Testis (tissue), 2 donors: ENCODE measurements at regions not wholly inside any gene's neighbourhood (a gene's known extent, or its start where the extent isn't known, plus 50 kb on each side); places are given as distances from the start of the nearest gene placed in this dataset.

ENCODE experiments used
- POLR2A ChIP-seq: fragments of 450-650 bp; IDR thresholded peaks from one replicate; pipeline ENCODE4 v1.6.1; 2017; ENCODE audit warnings: antibody characterized with exemption, mild to moderate bottlenecking, moderate library complexity
- TF ChIP-seq, protein P1 (sequence below), 3 experiments: fragments of 450-650 bp in 2 of 3; fragments of 200-600 bp in 1 of 3; sonication (generic) in 1 of 3; IDR thresholded peaks; one replicate each; pipeline ENCODE4 v1.5.1; 2016 to 2019; ENCODE audit warnings: antibody characterized with exemption in 3 of 3, mild to moderate bottlenecking in 2 of 3, moderate library complexity in 1 of 3

DNA sequence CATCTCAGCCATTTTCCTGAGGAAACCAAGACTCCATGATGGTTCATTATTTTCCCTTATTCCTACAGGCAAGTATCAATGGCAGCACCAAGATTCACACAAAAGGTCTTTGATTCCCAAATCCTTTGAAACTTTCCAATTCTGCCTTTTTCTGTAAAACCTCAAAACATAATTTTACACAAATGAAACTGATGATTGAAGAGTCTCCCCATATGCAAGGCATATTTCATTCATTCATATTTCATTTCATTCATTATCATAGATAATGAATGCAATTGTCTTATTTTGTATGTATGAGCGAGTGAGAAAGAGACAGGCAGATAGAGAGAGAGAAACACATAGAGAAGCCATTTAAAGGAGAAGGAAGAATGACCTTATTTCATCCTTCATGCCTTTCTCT lies 172.8 kb downstream of the BTG1 start:
- TF ChIP-seq, protein P1, sequence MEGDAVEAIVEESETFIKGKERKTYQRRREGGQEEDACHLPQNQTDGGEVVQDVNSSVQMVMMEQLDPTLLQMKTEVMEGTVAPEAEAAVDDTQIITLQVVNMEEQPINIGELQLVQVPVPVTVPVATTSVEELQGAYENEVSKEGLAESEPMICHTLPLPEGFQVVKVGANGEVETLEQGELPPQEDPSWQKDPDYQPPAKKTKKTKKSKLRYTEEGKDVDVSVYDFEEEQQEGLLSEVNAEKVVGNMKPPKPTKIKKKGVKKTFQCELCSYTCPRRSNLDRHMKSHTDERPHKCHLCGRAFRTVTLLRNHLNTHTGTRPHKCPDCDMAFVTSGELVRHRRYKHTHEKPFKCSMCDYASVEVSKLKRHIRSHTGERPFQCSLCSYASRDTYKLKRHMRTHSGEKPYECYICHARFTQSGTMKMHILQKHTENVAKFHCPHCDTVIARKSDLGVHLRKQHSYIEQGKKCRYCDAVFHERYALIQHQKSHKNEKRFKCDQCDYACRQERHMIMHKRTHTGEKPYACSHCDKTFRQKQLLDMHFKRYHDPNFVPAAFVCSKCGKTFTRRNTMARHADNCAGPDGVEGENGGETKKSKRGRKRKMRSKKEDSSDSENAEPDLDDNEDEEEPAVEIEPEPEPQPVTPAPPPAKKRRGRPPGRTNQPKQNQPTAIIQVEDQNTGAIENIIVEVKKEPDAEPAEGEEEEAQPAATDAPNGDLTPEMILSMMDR (IDR thresholded peaks at IDR 0.05) = no peak
- no peak for TF ChIP-seq POLR2A
